ENCODE measurements at regions not wholly inside any gene's neighbourhood (a gene's known extent, or its start where the extent isn't known, plus 50 kb on each side); places are given as distances from the start of the nearest gene placed in this dataset.

- Histone ChIP-seq H3K9me2 (replicated peaks; ENCODE audit: insufficient read depth, low read length) (no peaks in the 10 kb centered on the region), H3K4me2 (ENCODE audit: low read depth, low read length) (no peak overlapping the region)
Observed at GRCh38 chr7:113810080-113810744, 108.6 kb downstream of the PPP1R3A start.

DNA sequence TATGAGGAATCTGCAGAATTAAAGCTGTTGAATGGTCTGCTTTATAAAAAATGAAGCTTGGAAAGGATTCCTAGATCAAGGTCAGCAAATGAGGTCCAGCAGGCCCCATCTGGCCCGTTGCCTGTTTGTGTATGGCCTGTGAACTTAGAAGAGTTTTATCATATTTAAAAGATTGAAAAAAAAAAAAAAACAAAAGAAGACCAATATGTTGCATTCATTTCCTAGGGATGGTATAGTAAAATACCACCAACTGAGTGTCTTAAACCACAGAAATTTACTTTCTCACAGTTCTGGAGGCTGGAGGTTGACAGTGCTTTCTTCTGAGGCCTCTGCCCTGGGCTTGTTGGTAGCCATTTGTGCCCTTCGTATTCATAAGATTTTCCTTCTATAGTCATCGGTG, 109.2 kb downstream of the PPP1R3A start:
- no peak for DNase-seq
- no peak overlapping the region for H3K4me2 ChIP-seq (ENCODE audit: low read depth, low read length)
- H3K36me3 ChIP-seq (replicated peaks; ENCODE audit: insufficient read depth, low read length) = no peaks in the 10 kb centered on the region
- no peaks in the 10 kb centered on the region for H3K9me3 ChIP-seq (replicated peaks; ENCODE audit: insufficient read depth, low read length)
- no peaks in the 10 kb centered on the region for H4K20me1 ChIP-seq (ENCODE audit: insufficient read depth, low read length)
- H3K4me3 ChIP-seq (ENCODE audit: low read length) = no peak overlapping the region
- H3K79me2 ChIP-seq (ENCODE audit: low read length) = no peaks in the 10 kb centered on the region
- TF ChIP-seq EZH2phosphoT487 (IDR thresholded peaks at IDR 0.05; ENCODE audit: low read length) (no peak), EZH2 (optimal IDR thresholded peaks at IDR 0.05; ENCODE audit: low read depth, low read length) (no peak)
- TF ChIP-seq, protein P1, sequence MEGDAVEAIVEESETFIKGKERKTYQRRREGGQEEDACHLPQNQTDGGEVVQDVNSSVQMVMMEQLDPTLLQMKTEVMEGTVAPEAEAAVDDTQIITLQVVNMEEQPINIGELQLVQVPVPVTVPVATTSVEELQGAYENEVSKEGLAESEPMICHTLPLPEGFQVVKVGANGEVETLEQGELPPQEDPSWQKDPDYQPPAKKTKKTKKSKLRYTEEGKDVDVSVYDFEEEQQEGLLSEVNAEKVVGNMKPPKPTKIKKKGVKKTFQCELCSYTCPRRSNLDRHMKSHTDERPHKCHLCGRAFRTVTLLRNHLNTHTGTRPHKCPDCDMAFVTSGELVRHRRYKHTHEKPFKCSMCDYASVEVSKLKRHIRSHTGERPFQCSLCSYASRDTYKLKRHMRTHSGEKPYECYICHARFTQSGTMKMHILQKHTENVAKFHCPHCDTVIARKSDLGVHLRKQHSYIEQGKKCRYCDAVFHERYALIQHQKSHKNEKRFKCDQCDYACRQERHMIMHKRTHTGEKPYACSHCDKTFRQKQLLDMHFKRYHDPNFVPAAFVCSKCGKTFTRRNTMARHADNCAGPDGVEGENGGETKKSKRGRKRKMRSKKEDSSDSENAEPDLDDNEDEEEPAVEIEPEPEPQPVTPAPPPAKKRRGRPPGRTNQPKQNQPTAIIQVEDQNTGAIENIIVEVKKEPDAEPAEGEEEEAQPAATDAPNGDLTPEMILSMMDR (IDR thresholded peaks at IDR 0.05; ENCODE audit: low read length) = no peak
- H3K27me3 ChIP-seq (replicated peaks; ENCODE audit: insufficient read depth, low read length) = no peaks in the 10 kb centered on the region
- H3F3A ChIP-seq (ENCODE audit: insufficient read depth, low read length) = no peaks in the 10 kb centered on the region
- H3K27ac ChIP-seq (ENCODE audit: low read length) = no peak overlapping the region
- no peak overlapping the region for H2AFZ ChIP-seq (ENCODE audit: low read length)
- H3K9ac ChIP-seq (ENCODE audit: low read length) = no peak overlapping the region
- H3K9me2 ChIP-seq (replicated peaks; ENCODE audit: insufficient read depth, low read length) = no peaks in the 10 kb centered on the region
- H3K4me1 ChIP-seq (ENCODE audit: low read length) = no peaks in the 10 kb centered on the region

More at GRCh38 chr7:113810080-113810744, 108.6 kb downstream of the PPP1R3A start:
- H3K36me3 ChIP-seq (replicated peaks; ENCODE audit: insufficient read depth, low read length) = no peaks in the 10 kb centered on the region
- TF ChIP-seq EZH2 (optimal IDR thresholded peaks at IDR 0.05; ENCODE audit: low read depth, low read length) (no peak), EZH2phosphoT487 (IDR thresholded peaks at IDR 0.05; ENCODE audit: low read length) (no peak)
- TF ChIP-seq, protein P1 (IDR thresholded peaks at IDR 0.05; ENCODE audit: low read length) = no peak
- no peak overlapping the region for H3K9ac ChIP-seq (ENCODE audit: low read length)
- no peaks in the 10 kb centered on the region for H3K9me3 ChIP-seq (replicated peaks; ENCODE audit: insufficient read depth, low read length)
- no peaks in the 10 kb centered on the region for H3F3A ChIP-seq (ENCODE audit: insufficient read depth, low read length)
- H2AFZ ChIP-seq (ENCODE audit: low read length) = no peak overlapping the region
- no peaks in the 10 kb centered on the region for H3K27me3 ChIP-seq (replicated peaks; ENCODE audit: insufficient read depth, low read length)
- H4K20me1 ChIP-seq (ENCODE audit: insufficient read depth, low read length) = no peaks in the 10 kb centered on the region
- DNase-seq = no peak
- no peak overlapping the region for H3K4me3 ChIP-seq (ENCODE audit: low read length)
- no peaks in the 10 kb centered on the region for H3K79me2 ChIP-seq (ENCODE audit: low read length)
- no peak overlapping the region for H3K27ac ChIP-seq (ENCODE audit: low read length)
- H3K4me1 ChIP-seq (ENCODE audit: low read length) = no peaks in the 10 kb centered on the region

GRCh38 chr7:113806633-113807327, 112.0 kb downstream of the PPP1R3A start:
- no peak for DNase-seq
- H3K9me2 ChIP-seq (replicated peaks; ENCODE audit: insufficient read depth, low read length) = no peaks in the 10 kb centered on the region
- no peaks in the 10 kb centered on the region for H3K79me2 ChIP-seq (ENCODE audit: low read length)
- H3K27me3 ChIP-seq (replicated peaks; ENCODE audit: insufficient read depth, low read length) = no peaks in the 10 kb centered on the region
- no peaks in the 10 kb centered on the region for H4K20me1 ChIP-seq (ENCODE audit: insufficient read depth, low read length)
- no peak overlapping the region for H3K4me2 ChIP-seq (ENCODE audit: low read depth, low read length)
- no peak overlapping the region for H2AFZ ChIP-seq (ENCODE audit: low read length)
- H3K27ac ChIP-seq (ENCODE audit: low read length) = no peak overlapping the region
- TF ChIP-seq, protein P1 (IDR thresholded peaks at IDR 0.05; ENCODE audit: low read length) = no peak
- TF ChIP-seq EZH2phosphoT487 (IDR thresholded peaks at IDR 0.05; ENCODE audit: low read length) (no peak), EZH2 (optimal IDR thresholded peaks at IDR 0.05; ENCODE audit: low read depth, low read length) (no peak)
- H3F3A ChIP-seq (ENCODE audit: insufficient read depth, low read length) = no peaks in the 10 kb centered on the region
- no peak overlapping the region for H3K9ac ChIP-seq (ENCODE audit: low read length)
- no peaks in the 10 kb centered on the region for H3K4me1 ChIP-seq (ENCODE audit: low read length)
- no peak overlapping the region for H3K4me3 ChIP-seq (ENCODE audit: low read length)
- H3K36me3 ChIP-seq (replicated peaks; ENCODE audit: insufficient read depth, low read length) = no peaks in the 10 kb centered on the region
- H3K9me3 ChIP-seq (replicated peaks; ENCODE audit: insufficient read depth, low read length) = no peaks in the 10 kb centered on the region
